ENCODE measurements at regions not wholly inside any gene's neighbourhood (a gene's known extent, or its start where the extent isn't known, plus 50 kb on each side); places are given as distances from the start of the nearest gene placed in this dataset.
"Not testable (repeated sequence)": the region's sequence is repeated elsewhere in the genome, so short reads cannot be mapped to it uniquely, and the experiment has no call there.

- DNase-seq, result peak; percentile 48
Observed at GRCh38 chrX:3815896-3816664, 102.6 kb upstream of the PRKX start.

GRCh38 chrX:3811331-3812311 is 98.2 kb upstream of the PRKX start:
- peak; percentile 52 for DNase-seq

GRCh38 chrX:3807906-3808305 is 94.5 kb upstream of the PRKX start:
- DNase-seq, result no peak

- no peak for DNase-seq
Observed at GRCh38 chrX:3806630-3807029, 93.2 kb upstream of the PRKX start.

- DNase-seq, result no peak
Observed at GRCh38 chrX:3803713-3804112, 90.3 kb upstream of the PRKX start.

- DNase-seq, result no peak
Observed at GRCh38 chrX:3803305-3803704, 89.9 kb upstream of the PRKX start.

- not testable (repeated sequence) for DNase-seq
Observed at GRCh38 chrX:3795411-3795810, 82.0 kb upstream of the PRKX start.

GRCh38 chrX:3791449-3791848 is 78.0 kb upstream of the PRKX start:
- DNase-seq, result no peak

GRCh38 chrX:3788494-3789233 is 75.2 kb upstream of the PRKX start:
- DNase-seq, result no peak

- DNase-seq, result peak; percentile 27
Observed at GRCh38 chrX:3787856-3788255, 74.4 kb upstream of the PRKX start.

GRCh38 chrX:3785822-3786221 is 72.4 kb upstream of the PRKX start:
- not testable (repeated sequence) for DNase-seq

GRCh38 chrX:3780564-3780963 is 67.1 kb upstream of the PRKX start:
- DNase-seq, result no peak

GRCh38 chrX:3779546-3779945 is 66.1 kb upstream of the PRKX start:
- DNase-seq, result no peak

GRCh38 chrX:3777416-3777815 is 64.0 kb upstream of the PRKX start:
- DNase-seq, result no peak

GRCh38 chrX:3771766-3772165 is 58.3 kb upstream of the PRKX start:
- no peak for DNase-seq

- DNase-seq, result no peak
Observed at GRCh38 chrX:3768881-3769280, 55.4 kb upstream of the PRKX start.
